GM19324 (cell line): ENCODE measurements at regions not wholly inside any gene's neighbourhood (a gene's known extent, or its start where the extent isn't known, plus 50 kb on each side); places are given as distances from the start of the nearest gene placed in this dataset.

Experiments used
- ATAC-seq: cut with Tn5 transposase; IDR thresholded peaks from one replicate; pipeline ENCODE4 v1.9.1; 2021; ENCODE audit warnings: mild to moderate bottlenecking, moderate library complexity; ENCODE audit not compliant: unreplicated experiment, low FRiP score

GRCh38 chr14:58923751-58924405 is 264.6 kb upstream of the DAAM1 start:
- ATAC-seq = no peak

GRCh38 chr14:58941629-58942028 is 246.8 kb upstream of the DAAM1 start:
- ATAC-seq = no peak

- no peak for ATAC-seq
Observed at GRCh38 chr14:58942516-58942915, 246.0 kb upstream of the DAAM1 start.

- no peak for ATAC-seq
Observed at GRCh38 chr14:58944343-58944967, 244.0 kb upstream of the DAAM1 start.

- no peak for ATAC-seq
Observed at GRCh38 chr14:58944968-58945356, 243.5 kb upstream of the DAAM1 start.

GRCh38 chr14:58946431-58946830 is 242.0 kb upstream of the DAAM1 start:
- ATAC-seq = no peak

- no peak for ATAC-seq
Observed at GRCh38 chr14:58947156-58947555, 241.3 kb upstream of the DAAM1 start.

GRCh38 chr14:58947814-58948445 is 240.5 kb upstream of the DAAM1 start:
- ATAC-seq = no peak

GRCh38 chr14:58950555-58950954 is 237.9 kb upstream of the DAAM1 start:
- ATAC-seq = no peak

GRCh38 chr14:58951143-58951542 is 237.3 kb upstream of the DAAM1 start:
- ATAC-seq = no peak

- ATAC-seq = no peak
Observed at GRCh38 chr14:58954052-58954451, 234.4 kb upstream of the DAAM1 start.

- no peak for ATAC-seq
Observed at GRCh38 chr14:58954901-58955861, 233.3 kb upstream of the DAAM1 start.

- no peak for ATAC-seq
Observed at GRCh38 chr14:58961045-58961731, 227.3 kb upstream of the DAAM1 start.

GRCh38 chr14:58963873-58964597 is 224.4 kb upstream of the DAAM1 start:
- ATAC-seq = no peak

GRCh38 chr14:58964598-58964928 is 223.9 kb upstream of the DAAM1 start:
- no peak for ATAC-seq

GRCh38 chr14:58965601-58966000 is 222.9 kb upstream of the DAAM1 start:
- ATAC-seq = no peak

GRCh38 chr14:58966997-58967396 is 221.5 kb upstream of the DAAM1 start:
- no peak for ATAC-seq

GRCh38 chr14:58969951-58970751 is 218.3 kb upstream of the DAAM1 start:
- no peak for ATAC-seq
